MM.1S (cell line): ENCODE measurements at regions not wholly inside any gene's neighbourhood (a gene's known extent, or its start where the extent isn't known, plus 50 kb on each side); places are given as distances from the start of the nearest gene placed in this dataset.

Source experiments
- DNase-seq: peaks from one replicate; pipeline ENCODE4 v3.0.0-alpha.2; 2015
- H2AFZ ChIP-seq: fragments of 300-600 bp; sonication (generic); 2 replicates; pipeline ENCODE4 v1.6.0; 2016; ENCODE audit warnings: antibody characterized with exemption, low read length
- H3F3A ChIP-seq: fragments of 300-600 bp; sonication (generic); 2 replicates; pipeline ENCODE4 v1.6.1; 2016; ENCODE audit warnings: mild to moderate bottlenecking, antibody characterized with exemption, low read length, moderate library complexity, mixed read lengths; ENCODE audit not compliant: insufficient read depth
- H3K27ac ChIP-seq: fragments of 300-600 bp; sonication (generic); 2 replicates; pipeline ENCODE4 v1.5.1; 2016; ENCODE audit warnings: mild to moderate bottlenecking, low read length
- H3K27me3 ChIP-seq: fragments of 300-600 bp; sonication (generic); replicated peaks from 2 replicates; pipeline ENCODE4 v1.6.0; 2016; ENCODE audit warnings: low read length; ENCODE audit not compliant: insufficient read depth
- H3K36me3 ChIP-seq: fragments of 300-600 bp; sonication (generic); replicated peaks from 2 replicates; pipeline ENCODE4 v1.6.1; 2016; ENCODE audit warnings: mild to moderate bottlenecking, low read length, mixed read lengths; ENCODE audit not compliant: insufficient read depth
- H3K4me1 ChIP-seq: fragments of 300-600 bp; sonication (generic); 2 replicates; pipeline ENCODE4 v1.6.1; 2016; ENCODE audit warnings: low read length, mixed read lengths
- H3K4me2 ChIP-seq: fragments of 300-600 bp; sonication (generic); 2 replicates; pipeline ENCODE4 v1.6.0; 2016; ENCODE audit warnings: low read depth, low read length
- H3K4me3 ChIP-seq: fragments of 300-600 bp; sonication (generic); 2 replicates; pipeline ENCODE4 v1.5.1; 2016; ENCODE audit warnings: low read length, mixed read lengths
- H3K79me2 ChIP-seq: fragments of 300-600 bp; sonication (generic); 2 replicates; pipeline ENCODE4 v1.6.1; 2016; ENCODE audit warnings: mixed run types, low read length, mixed read lengths
- H3K9ac ChIP-seq: fragments of 300-600 bp; sonication (generic); 2 replicates; pipeline ENCODE4 v1.6.1; 2016; ENCODE audit warnings: low read length, mixed read lengths
- H3K9me2 ChIP-seq: fragments of 300-600 bp; sonication (generic); replicated peaks from 2 replicates; pipeline ENCODE4 v1.6.1; 2016; ENCODE audit warnings: mild to moderate bottlenecking, low read length, mixed read lengths; ENCODE audit not compliant: insufficient read depth
- H3K9me3 ChIP-seq: fragments of 300-600 bp; sonication (generic); replicated peaks from 2 replicates; pipeline ENCODE4 v1.6.1; 2016; ENCODE audit warnings: mild to moderate bottlenecking, low read length, mixed read lengths; ENCODE audit not compliant: insufficient read depth
- H4K20me1 ChIP-seq: fragments of 300-600 bp; sonication (generic); 2 replicates; pipeline ENCODE4 v1.6.1; 2016; ENCODE audit warnings: mild to moderate bottlenecking, low read length, moderate library complexity, mixed read lengths; ENCODE audit not compliant: insufficient read depth
- CTCF ChIP-seq: fragments of 300-600 bp; sonication (generic); IDR thresholded peaks from 2 replicates; pipeline ENCODE4 v1.5.1; 2016; ENCODE audit warnings: antibody characterized with exemption, low read length, mixed read lengths
- EZH2 ChIP-seq: fragments of 300-600 bp; sonication (generic); optimal IDR thresholded peaks from 2 replicates; pipeline ENCODE3; 2017; ENCODE audit warnings: low read depth, mild to moderate bottlenecking, antibody characterized with exemption, low read length, mixed read lengths
- EZH2phosphoT487 ChIP-seq: fragments of 300-600 bp; sonication (generic); IDR thresholded peaks from 2 replicates; pipeline ENCODE4 v1.6.1; 2018; ENCODE audit warnings: antibody characterized with exemption, low read length

GRCh38 chr4:128481752-128482480 lies 194.3 kb upstream of the PGRMC2 start:
- Histone ChIP-seq H4K20me1 (no peaks in the 10 kb centered on the region), H3K4me1 (peaks cover 12% of the 10 kb centered on the region), H3K9me2 (no peaks in the 10 kb centered on the region), H2AFZ (no peak overlapping the region), H3K79me2 (no peaks in the 10 kb centered on the region), H3K36me3 (no peaks in the 10 kb centered on the region), H3K9me3 (no peaks in the 10 kb centered on the region), H3K27me3 (no peaks in the 10 kb centered on the region), H3K4me2 (no peak overlapping the region), H3F3A (no peaks in the 10 kb centered on the region), H3K9ac (no peak overlapping the region), H3K27ac (peak overlapping the region; percentile 15; the same call in 1 of the 2 replicates), H3K4me3 (no peak overlapping the region)
- TF ChIP-seq CTCF (no peak), EZH2phosphoT487 (no peak), EZH2 (no peak)
- peak; percentile 10 for DNase-seq

- H3K4me2 ChIP-seq: no peak overlapping the region
- no peak overlapping the region for H3K27ac ChIP-seq
- no peak for DNase-seq
- no peak overlapping the region for H3K9ac ChIP-seq
- no peaks in the 10 kb centered on the region for H3K36me3 ChIP-seq
- peaks cover 12% of the 10 kb centered on the region for H3K4me1 ChIP-seq
- no peaks in the 10 kb centered on the region for H3K27me3 ChIP-seq
- no peaks in the 10 kb centered on the region for H3K9me3 ChIP-seq
- no peaks in the 10 kb centered on the region for H3K9me2 ChIP-seq
- H2AFZ ChIP-seq: no peak overlapping the region
- H3K4me3 ChIP-seq: no peak overlapping the region
- no peaks in the 10 kb centered on the region for H3K79me2 ChIP-seq
- no peaks in the 10 kb centered on the region for H3F3A ChIP-seq
- H4K20me1 ChIP-seq: no peaks in the 10 kb centered on the region
- no peak for TF ChIP-seq EZH2phosphoT487
- no peak for TF ChIP-seq CTCF
- no peak for TF ChIP-seq EZH2
These were observed 193.3 kb upstream of the PGRMC2 start for GRCh38 chr4:128480945-128481344.

- Histone ChIP-seq H3F3A (no peaks in the 10 kb centered on the region), H2AFZ (no peak overlapping the region), H3K9me3 (no peaks in the 10 kb centered on the region), H3K4me1 (peaks cover 8% of the 10 kb centered on the region), H3K27me3 (no peaks in the 10 kb centered on the region), H3K9me2 (no peaks in the 10 kb centered on the region), H4K20me1 (no peaks in the 10 kb centered on the region), H3K4me2 (no peak overlapping the region), H3K79me2 (no peaks in the 10 kb centered on the region), H3K27ac (no peak overlapping the region), H3K4me3 (no peak overlapping the region), H3K9ac (no peak overlapping the region), H3K36me3 (no peaks in the 10 kb centered on the region)
- no peak for TF ChIP-seq EZH2phosphoT487
- DNase-seq: no peak
These were observed 189.9 kb upstream of the PGRMC2 start for GRCh38 chr4:128477540-128477939.

DNA sequence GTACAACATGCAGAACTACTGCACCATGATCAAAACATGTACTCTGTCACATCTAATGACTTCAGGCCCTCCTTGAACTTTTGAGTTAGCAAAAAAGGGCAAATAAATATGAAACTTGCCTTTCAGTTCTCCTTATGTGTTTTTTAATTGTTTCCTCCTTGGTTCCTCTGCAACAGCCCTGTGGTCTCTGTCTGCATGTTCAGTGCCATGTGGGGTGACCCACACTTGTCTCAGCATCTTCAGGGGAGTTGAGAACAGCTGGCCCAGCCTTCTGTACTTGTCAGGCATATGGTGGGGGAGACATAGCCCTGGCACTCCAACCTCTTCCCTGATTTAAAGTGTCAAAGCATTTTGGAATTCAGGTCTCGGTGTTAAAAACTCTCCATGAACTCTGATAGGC lies 188.0 kb upstream of the PGRMC2 start:
- H3K27ac ChIP-seq: no peak overlapping the region
- TF ChIP-seq EZH2: no peak
- no peak for TF ChIP-seq CTCF
- TF ChIP-seq EZH2phosphoT487: no peak
- no peak for DNase-seq

More for the DNA sequence above, 188.0 kb upstream of the PGRMC2 start:
- Histone ChIP-seq H3K4me3 (no peak overlapping the region), H3K9me3 (no peaks in the 10 kb centered on the region), H2AFZ (no peak overlapping the region), H3K4me1 (no peaks in the 10 kb centered on the region), H4K20me1 (no peaks in the 10 kb centered on the region), H3K36me3 (no peaks in the 10 kb centered on the region), H3F3A (no peaks in the 10 kb centered on the region), H3K9me2 (no peaks in the 10 kb centered on the region), H3K9ac (no peak overlapping the region), H3K27me3 (no peaks in the 10 kb centered on the region), H3K79me2 (no peaks in the 10 kb centered on the region), H3K4me2 (no peak overlapping the region)
